Breast epithelium (tissue), 4 donors: ENCODE measurements at regions not wholly inside any gene's neighbourhood (a gene's known extent, or its start where the extent isn't known, plus 50 kb on each side); places are given as distances from the start of the nearest gene placed in this dataset.

ENCODE experiments used
- DNase-seq, 2 donors: peaks; one replicate each; pipeline ENCODE4 v3.0.0-alpha.2; 2019; ENCODE audit warnings: low spot score in 2 of 2
- H3K27ac ChIP-seq, 2 donors: fragments of 200-600 bp; sonication (generic) in 1 of 2; one replicate each; pipeline ENCODE4 v1.5.1; 2016 to 2019; ENCODE audit warnings: mild to moderate bottlenecking in 1 of 2
- H3K27me3 ChIP-seq, 2 donors: fragments of 200-600 bp; sonication (generic) in 1 of 2; one replicate each; pipeline versions ENCODE4 v1.5.1 to v1.6.0; 2017 to 2019; ENCODE audit warnings: control low read depth in 1 of 2, mild to moderate bottlenecking in 1 of 2
- H3K36me3 ChIP-seq: fragments of 200-600 bp; one replicate; pipeline ENCODE4 v1.5.1; 2019
- H3K4me1 ChIP-seq, 2 donors: fragments of 200-600 bp; sonication (generic); one replicate each; pipeline ENCODE4 v1.5.1; 2016 to 2019; ENCODE audit warnings: control low read depth in 1 of 2
- H3K4me3 ChIP-seq, 3 donors: fragments of 200-600 bp; sonication (generic); 1 replicate in 2 of 3; 2 replicates in 1 of 3; pipeline ENCODE4 v1.5.1; 2016 to 2019; ENCODE audit warnings: mild to moderate bottlenecking in 3 of 3, moderate library complexity in 2 of 3
- H3K9me3 ChIP-seq, 2 donors: fragments of 200-600 bp; sonication (generic) in 1 of 2; one replicate each; pipeline ENCODE4 v1.5.1; 2016 to 2019; ENCODE audit warnings: control low read depth in 1 of 2
- CTCF ChIP-seq, 3 donors: fragments of 450-650 bp; IDR thresholded peaks; one replicate each; pipeline ENCODE4 v1.5.1; 2016 to 2017; ENCODE audit warnings: antibody characterized with exemption in 3 of 3, mild to moderate bottlenecking in 3 of 3, moderate library complexity in 3 of 3
- POLR2A ChIP-seq: fragments of 450-650 bp; IDR thresholded peaks from one replicate; pipeline ENCODE4 v1.6.1; 2016; ENCODE audit warnings: antibody characterized with exemption, mild to moderate bottlenecking, moderate library complexity
- POLR2AphosphoS5 ChIP-seq, 3 donors: sonication (generic); formaldehyde crosslinking; IDR thresholded peaks; one replicate each; pipeline ENCODE4 v1.6.1; 2017; ENCODE audit warnings: antibody characterized with exemption in 3 of 3
- intact Hi-C: fragments of 100-400 bp; cut with DNase I; formaldehyde crosslinking; loops from one replicate; pipeline ENCODE4 v1.15.1; 2023; ENCODE audit warnings: low total_unique reads

- H3K27me3 ChIP-seq: no peaks in the 10 kb centered on the region
- no peaks in the 10 kb centered on the region for H3K4me1 ChIP-seq
- H3K36me3 ChIP-seq: no peaks in the 10 kb centered on the region
- no peak for DNase-seq
- no peaks in the 10 kb centered on the region for H3K9me3 ChIP-seq
- H3K4me3 ChIP-seq: no peak overlapping the region
- no peak overlapping the region for H3K27ac ChIP-seq
- TF ChIP-seq CTCF (IDR thresholded peaks at IDR 0.05) (no peak), POLR2A (no peak), POLR2AphosphoS5 (IDR thresholded peaks at IDR 0.05) (no peak)
- intact Hi-C loops: no loop called here
These were observed 181.3 kb upstream of the PHYHIPL start for GRCh38 chr10:58995058-58995596.

- intact Hi-C loops: no loop called here
- no peak for DNase-seq
- H3K4me1 ChIP-seq: no peaks in the 10 kb centered on the region
- no peak overlapping the region for H3K4me3 ChIP-seq
- H3K36me3 ChIP-seq: no peaks in the 10 kb centered on the region
- no peak overlapping the region for H3K27ac ChIP-seq
- no peaks in the 10 kb centered on the region for H3K27me3 ChIP-seq
- TF ChIP-seq POLR2AphosphoS5 (IDR thresholded peaks at IDR 0.05): no peak
- TF ChIP-seq POLR2A: no peak
- TF ChIP-seq CTCF (IDR thresholded peaks at IDR 0.05): no peak
- H3K9me3 ChIP-seq: no peaks in the 10 kb centered on the region
These were observed 180.4 kb upstream of the PHYHIPL start for GRCh38 chr10:58996063-58996462.

- no peak overlapping the region for H3K4me3 ChIP-seq
- no peak overlapping the region for H3K27ac ChIP-seq
- TF ChIP-seq POLR2A (no peak), CTCF (IDR thresholded peaks at IDR 0.05) (no peak), POLR2AphosphoS5 (IDR thresholded peaks at IDR 0.05) (no peak)
- intact Hi-C loops: no loop called here
- H3K9me3 ChIP-seq: no peaks in the 10 kb centered on the region
- H3K36me3 ChIP-seq: no peaks in the 10 kb centered on the region
- no peak for DNase-seq
- no peaks in the 10 kb centered on the region for H3K27me3 ChIP-seq
- no peaks in the 10 kb centered on the region for H3K4me1 ChIP-seq
These were observed 179.6 kb upstream of the PHYHIPL start for GRCh38 chr10:58996866-58997265.

GRCh38 chr10:58998924-58999713, 177.3 kb upstream of the PHYHIPL start:
- Histone ChIP-seq H3K4me3 (peak overlapping the region in 2 of 3 donors; percentile 8 to 27), H3K4me1 (no peaks in the 10 kb centered on the region), H3K36me3 (no peaks in the 10 kb centered on the region), H3K27ac (peak overlapping the region; percentile 66 to 74), H3K9me3 (no peaks in the 10 kb centered on the region), H3K27me3 (no peaks in the 10 kb centered on the region)
- TF ChIP-seq POLR2AphosphoS5 (IDR thresholded peaks at IDR 0.05): peak in 2 of 3 donors; percentile 25 to 56
- TF ChIP-seq CTCF (IDR thresholded peaks at IDR 0.05): no peak
- no peak for TF ChIP-seq POLR2A
- peak; percentile 60 to 82 for DNase-seq
- intact Hi-C loops: no loop called here

GRCh38 chr10:59000162-59000825, 176.1 kb upstream of the PHYHIPL start:
- no peak for DNase-seq
- Histone ChIP-seq H3K27ac (peak overlapping the region; percentile 48 to 74), H3K9me3 (no peaks in the 10 kb centered on the region), H3K36me3 (no peaks in the 10 kb centered on the region), H3K4me3 (peak overlapping the region in 2 of 3 donors; percentile 8 to 27), H3K4me1 (no peaks in the 10 kb centered on the region), H3K27me3 (no peaks in the 10 kb centered on the region)
- TF ChIP-seq CTCF (IDR thresholded peaks at IDR 0.05) (no peak), POLR2A (no peak), POLR2AphosphoS5 (IDR thresholded peaks at IDR 0.05) (no peak)
- intact Hi-C loops: no loop called here
